Activated T-cell treated with anti-CD3 and anti-CD28 coated beads, Interleukin-2, amount 50 U/mL, for 24 hours (primary cell): ENCODE measurements at regions not wholly inside any gene's neighbourhood (a gene's known extent, or its start where the extent isn't known, plus 50 kb on each side); places are given as distances from the start of the nearest gene placed in this dataset.

Source experiments
- DNase-seq: peaks from one replicate; pipeline ENCODE4 v3.0.0-alpha.2; 2020
- H3K27ac Mint-ChIP-seq: 2 replicates; pipeline ENCODE4 v1.8.0; 2020; ENCODE audit warnings: mild to moderate bottlenecking, mixed read lengths
- H3K27me3 Mint-ChIP-seq: 2 replicates; pipeline ENCODE4 v1.8.0; 2020; ENCODE audit warnings: mixed read lengths
- H3K36me3 Mint-ChIP-seq: 2 replicates; pipeline ENCODE4 v1.8.0; 2020; ENCODE audit warnings: low read depth, mixed read lengths
- H3K4me1 Mint-ChIP-seq: 2 replicates; pipeline ENCODE4 v1.8.0; 2020; ENCODE audit warnings: low read depth, mixed read lengths
- H3K4me3 Mint-ChIP-seq: 2 replicates; pipeline ENCODE4 v1.8.0; 2020; ENCODE audit warnings: mild to moderate bottlenecking, moderate library complexity, mixed read lengths
- H3K9me3 Mint-ChIP-seq: 2 replicates; pipeline ENCODE4 v1.8.0; 2020; ENCODE audit warnings: mixed read lengths

GRCh38 chr2:9115229-9115628 lies 91.4 kb upstream of the ASAP2 start:
- H3K36me3 Mint-ChIP-seq = no peaks in the 10 kb centered on the region
- H3K4me3 Mint-ChIP-seq = no peak overlapping the region
- no peaks in the 10 kb centered on the region for H3K4me1 Mint-ChIP-seq
- H3K27me3 Mint-ChIP-seq = peaks cover 5% of the 10 kb centered on the region
- H3K27ac Mint-ChIP-seq = no peak overlapping the region
- no peaks in the 10 kb centered on the region for H3K9me3 Mint-ChIP-seq
- DNase-seq = no peak

GRCh38 chr2:9114458-9114857 lies 92.2 kb upstream of the ASAP2 start:
- Mint-ChIP-seq H3K4me1 (no peaks in the 10 kb centered on the region), H3K4me3 (no peak overlapping the region), H3K27me3 (peaks cover 5% of the 10 kb centered on the region), H3K27ac (no peak overlapping the region), H3K36me3 (no peaks in the 10 kb centered on the region), H3K9me3 (no peaks in the 10 kb centered on the region)
- no peak for DNase-seq

- Mint-ChIP-seq H3K27ac (no peak overlapping the region), H3K36me3 (no peaks in the 10 kb centered on the region), H3K9me3 (no peaks in the 10 kb centered on the region), H3K4me1 (no peaks in the 10 kb centered on the region), H3K27me3 (peaks cover 5% of the 10 kb centered on the region), H3K4me3 (no peak overlapping the region)
- no peak for DNase-seq
These were observed 92.7 kb upstream of the ASAP2 start for GRCh38 chr2:9113916-9114315.

GRCh38 chr2:9113262-9113661 lies 93.3 kb upstream of the ASAP2 start:
- H3K27ac Mint-ChIP-seq = no peak overlapping the region
- no peaks in the 10 kb centered on the region for H3K4me1 Mint-ChIP-seq
- H3K9me3 Mint-ChIP-seq = no peaks in the 10 kb centered on the region
- no peaks in the 10 kb centered on the region for H3K36me3 Mint-ChIP-seq
- no peak for DNase-seq
- peaks cover 5% of the 10 kb centered on the region for H3K27me3 Mint-ChIP-seq
- H3K4me3 Mint-ChIP-seq = no peak overlapping the region

- no peaks in the 10 kb centered on the region for H3K4me1 Mint-ChIP-seq
- no peak overlapping the region for H3K27ac Mint-ChIP-seq
- no peaks in the 10 kb centered on the region for H3K9me3 Mint-ChIP-seq
- no peak for DNase-seq
- no peaks in the 10 kb centered on the region for H3K36me3 Mint-ChIP-seq
- peaks cover 5% of the 10 kb centered on the region for H3K27me3 Mint-ChIP-seq
- H3K4me3 Mint-ChIP-seq = no peak overlapping the region
These were observed 94.4 kb upstream of the ASAP2 start for GRCh38 chr2:9112079-9112721.

- H3K4me3 Mint-ChIP-seq = no peak overlapping the region
- H3K9me3 Mint-ChIP-seq = no peaks in the 10 kb centered on the region
- no peak overlapping the region for H3K27ac Mint-ChIP-seq
- DNase-seq = no peak
- no peaks in the 10 kb centered on the region for H3K36me3 Mint-ChIP-seq
- no peaks in the 10 kb centered on the region for H3K4me1 Mint-ChIP-seq
- H3K27me3 Mint-ChIP-seq = peaks cover 5% of the 10 kb centered on the region
These were observed 95.6 kb upstream of the ASAP2 start for GRCh38 chr2:9110893-9111569.

- peaks cover 5% of the 10 kb centered on the region for H3K27me3 Mint-ChIP-seq
- no peaks in the 10 kb centered on the region for H3K36me3 Mint-ChIP-seq
- H3K4me1 Mint-ChIP-seq = no peaks in the 10 kb centered on the region
- no peak overlapping the region for H3K4me3 Mint-ChIP-seq
- H3K9me3 Mint-ChIP-seq = no peaks in the 10 kb centered on the region
- no peak overlapping the region for H3K27ac Mint-ChIP-seq
- no peak for DNase-seq
These were observed 96.2 kb upstream of the ASAP2 start for GRCh38 chr2:9110346-9110884.

- Mint-ChIP-seq H3K4me1 (no peaks in the 10 kb centered on the region), H3K9me3 (no peaks in the 10 kb centered on the region), H3K36me3 (no peaks in the 10 kb centered on the region), H3K27ac (no peak overlapping the region), H3K27me3 (peaks cover 5% of the 10 kb centered on the region), H3K4me3 (no peak overlapping the region)
- no peak for DNase-seq
These were observed 96.7 kb upstream of the ASAP2 start for GRCh38 chr2:9109871-9110270.

GRCh38 chr2:9108210-9108967 lies 98.2 kb upstream of the ASAP2 start:
- Mint-ChIP-seq H3K27me3 (peaks cover 5% of the 10 kb centered on the region), H3K27ac (no peak overlapping the region), H3K9me3 (no peaks in the 10 kb centered on the region), H3K4me3 (no peak overlapping the region), H3K4me1 (no peaks in the 10 kb centered on the region), H3K36me3 (no peaks in the 10 kb centered on the region)
- DNase-seq = no peak

GRCh38 chr2:9107168-9108025 lies 99.2 kb upstream of the ASAP2 start:
- Mint-ChIP-seq H3K4me3 (no peak overlapping the region), H3K4me1 (no peaks in the 10 kb centered on the region), H3K27ac (no peak overlapping the region), H3K9me3 (no peaks in the 10 kb centered on the region), H3K36me3 (no peaks in the 10 kb centered on the region), H3K27me3 (peaks cover 2% of the 10 kb centered on the region)
- no peak for DNase-seq

- Mint-ChIP-seq H3K27me3 (no peaks in the 10 kb centered on the region), H3K4me3 (no peak overlapping the region), H3K36me3 (no peaks in the 10 kb centered on the region)
These were observed 100.1 kb upstream of the ASAP2 start for GRCh38 chr2:9106338-9107167.

GRCh38 chr2:9105601-9106337 lies 100.8 kb upstream of the ASAP2 start:
- Mint-ChIP-seq H3K4me3 (no peak overlapping the region), H3K36me3 (no peaks in the 10 kb centered on the region), H3K27ac (no peak overlapping the region), H3K9me3 (no peaks in the 10 kb centered on the region), H3K27me3 (no peaks in the 10 kb centered on the region), H3K4me1 (no peaks in the 10 kb centered on the region)
- DNase-seq = no peak

More at GRCh38 chr2:9106338-9107167, 100.1 kb upstream of the ASAP2 start:
- Mint-ChIP-seq H3K9me3 (no peaks in the 10 kb centered on the region), H3K4me1 (no peaks in the 10 kb centered on the region), H3K27ac (no peak overlapping the region)
- no peak for DNase-seq

GRCh38 chr2:9103663-9104277 lies 100.3 kb upstream of the MBOAT2 start:
- Mint-ChIP-seq H3K36me3 (no peaks in the 10 kb centered on the region), H3K27ac (no peak overlapping the region), H3K4me1 (peaks cover 9% of the 10 kb centered on the region), H3K27me3 (no peaks in the 10 kb centered on the region), H3K4me3 (no peak overlapping the region), H3K9me3 (no peaks in the 10 kb centered on the region)
- DNase-seq = no peak
